ENCODE measurements at regions not wholly inside any gene's neighbourhood (a gene's known extent, or its start where the extent isn't known, plus 50 kb on each side); places are given as distances from the start of the nearest gene placed in this dataset.

- DNase-seq (ENCODE audit: low read depth) = no peak
Observed at GRCh38 chr7:80984619-80985018, 65.8 kb upstream of the SEMA3C start.

GRCh38 chr7:80981405-80981804, 62.6 kb upstream of the SEMA3C start:
- no peak for DNase-seq (ENCODE audit: low read depth)

- DNase-seq (ENCODE audit: low read depth) = no peak
Observed at GRCh38 chr7:80977751-80978150, 58.9 kb upstream of the SEMA3C start.

- DNase-seq (ENCODE audit: low read depth) = no peak
Observed at GRCh38 chr7:80974396-80975358, 55.8 kb upstream of the SEMA3C start.

- no peak for DNase-seq (ENCODE audit: low read depth)
Observed at GRCh38 chr7:80971225-80971624, 52.4 kb upstream of the SEMA3C start.

Measured in ELR (cell line).